ENCODE measurements at regions not wholly inside any gene's neighbourhood (a gene's known extent, or its start where the extent isn't known, plus 50 kb on each side); places are given as distances from the start of the nearest gene placed in this dataset.
"Not testable (repeated sequence)": the region's sequence is repeated elsewhere in the genome, so short reads cannot be mapped to it uniquely, and the experiment has no call there.

GRCh38 chr10:64134676-64135075 is 613.5 kb downstream of the REEP3 start:
- DNase-seq, result no peak

- DNase-seq, result no peak
Measured at GRCh38 chr10:64142395-64142794, 621.2 kb downstream of the REEP3 start.

- no peak for DNase-seq
Measured at GRCh38 chr10:64148607-64149006, 627.4 kb downstream of the REEP3 start.

GRCh38 chr10:64156166-64156565 is 635.0 kb downstream of the REEP3 start:
- no peak for DNase-seq

- no peak for DNase-seq
Measured at GRCh38 chr10:64158551-64158950, 637.4 kb downstream of the REEP3 start.

- no peak for DNase-seq
Measured at GRCh38 chr10:64159910-64160872, 639.0 kb downstream of the REEP3 start.

- DNase-seq, result no peak
Measured at GRCh38 chr10:64170791-64171190, 649.6 kb downstream of the REEP3 start.

- no peak for DNase-seq
Measured at GRCh38 chr10:64173826-64174225, 652.6 kb downstream of the REEP3 start.

GRCh38 chr10:64174666-64175255 is 653.6 kb downstream of the REEP3 start:
- DNase-seq, result no peak

- no peak for DNase-seq
Measured at GRCh38 chr10:64175271-64175962, 654.2 kb downstream of the REEP3 start.

- DNase-seq, result no peak
Measured at GRCh38 chr10:64182671-64183070, 661.5 kb downstream of the REEP3 start.

- DNase-seq, result no peak
Measured at GRCh38 chr10:64191286-64191685, 670.1 kb downstream of the REEP3 start.

- no peak for DNase-seq
Measured at GRCh38 chr10:64196638-64197315, 675.6 kb downstream of the REEP3 start.

- DNase-seq, result no peak
Measured at GRCh38 chr10:64201936-64202335, 680.7 kb downstream of the REEP3 start.

- not testable (repeated sequence) for DNase-seq
Measured at GRCh38 chr10:64204504-64204903, 683.3 kb downstream of the REEP3 start.

GRCh38 chr10:64206409-64206808 is 685.2 kb downstream of the REEP3 start:
- DNase-seq, result no peak

GRCh38 chr10:64209561-64209960 is 688.4 kb downstream of the REEP3 start:
- no peak for DNase-seq

- DNase-seq, result no peak
Measured at GRCh38 chr10:64210211-64210610, 689.0 kb downstream of the REEP3 start.

- DNase-seq, result no peak
Measured at GRCh38 chr10:64211466-64211865, 690.3 kb downstream of the REEP3 start.

GRCh38 chr10:64215088-64215487 is 693.9 kb downstream of the REEP3 start:
- DNase-seq, result no peak

GRCh38 chr10:64219271-64220025 is 698.2 kb downstream of the REEP3 start:
- DNase-seq, result no peak

GRCh38 chr10:64234489-64234888 is 713.3 kb downstream of the REEP3 start:
- DNase-seq, result no peak

Measured in GDM1 (cell line).